NCI-H69 (cell line): ENCODE measurements at regions not wholly inside any gene's neighbourhood (a gene's known extent, or its start where the extent isn't known, plus 50 kb on each side); places are given as distances from the start of the nearest gene placed in this dataset.
"Not testable (repeated sequence)": the region's sequence is repeated elsewhere in the genome, so short reads cannot be mapped to it uniquely, and the experiment has no call there.

Experiments
- DNase-seq: peaks from one replicate; lab custom pipeline; 2025; lab: John Stamatoyannopoulos, UW

- DNase-seq = no peak
Measured at GRCh38 chr5:18461766-18462165, 827.5 kb downstream of the TAF11L14 start.

GRCh38 chr5:18465833-18466681 lies 831.8 kb downstream of the TAF11L14 start:
- peak; percentile 87 for DNase-seq

DNA sequence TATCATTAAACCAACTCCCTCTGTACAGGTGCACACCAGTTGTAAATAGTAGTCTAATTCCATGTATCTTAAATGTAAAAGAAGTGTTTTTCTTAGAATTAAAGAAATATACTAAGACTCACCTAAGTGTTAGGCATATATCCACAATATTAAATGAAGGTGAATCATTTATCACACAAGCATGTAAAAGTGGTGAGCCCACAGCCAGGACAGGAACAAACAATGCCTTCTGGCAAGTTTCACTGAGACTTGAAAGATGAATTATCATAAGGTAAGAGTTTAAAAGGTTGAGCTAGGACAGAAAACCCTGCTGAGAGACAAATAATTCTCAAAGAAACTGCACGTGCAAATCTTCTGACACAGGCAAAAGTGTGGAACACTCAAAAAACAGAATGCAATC lies 832.5 kb downstream of the TAF11L14 start:
- peak; percentile 75 for DNase-seq

DNA sequence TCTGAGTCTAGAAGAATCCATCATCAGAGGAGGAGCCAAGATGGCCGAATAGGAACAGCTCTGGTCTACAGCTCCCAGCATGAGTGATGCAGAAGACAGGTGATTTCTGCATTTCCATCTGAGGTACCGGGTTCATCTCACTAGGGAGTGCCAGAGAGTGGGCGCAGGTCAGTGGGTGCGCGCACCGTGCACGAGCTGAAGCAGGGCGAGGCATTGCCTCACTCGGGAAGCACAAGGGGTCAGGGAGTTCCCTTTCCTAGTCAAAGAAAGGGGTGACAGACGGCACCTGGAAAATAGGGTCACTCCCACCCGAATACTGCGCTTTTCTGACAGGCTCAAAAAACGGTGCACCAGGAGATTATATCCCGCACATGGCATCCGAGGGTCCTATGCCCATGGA lies 837.5 kb downstream of the TAF11L14 start:
- not testable (repeated sequence) for DNase-seq

GRCh38 chr5:18483451-18483850 lies 849.2 kb downstream of the TAF11L14 start:
- DNase-seq = no peak

DNA sequence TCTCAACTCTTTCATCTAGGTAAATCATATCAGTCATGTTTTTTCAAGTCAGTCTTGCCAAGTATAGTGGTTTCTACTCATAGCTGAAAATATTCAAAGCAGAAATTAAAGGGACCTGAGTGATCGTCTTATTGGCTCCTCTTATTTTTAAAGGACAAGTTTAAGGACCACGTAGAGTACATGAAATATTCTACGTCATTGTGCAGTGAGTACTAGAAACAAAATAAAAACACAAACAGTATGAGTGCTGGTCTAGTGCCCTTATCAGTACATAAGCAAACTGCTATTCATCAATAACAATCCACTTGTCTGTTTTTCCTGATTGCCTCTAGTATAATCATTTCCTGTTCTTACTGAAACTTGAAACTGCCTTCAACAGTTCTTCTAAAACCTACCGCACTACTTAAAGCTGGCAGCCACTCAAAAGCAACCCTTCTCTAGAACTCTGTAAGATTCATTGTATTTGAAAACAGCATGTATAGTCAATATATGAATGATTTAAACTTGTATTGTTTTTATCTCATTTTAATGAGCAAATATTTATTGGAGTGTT lies 853.7 kb downstream of the TAF11L14 start:
- DNase-seq = no peak

GRCh38 chr5:18489703-18490102 lies 855.4 kb downstream of the TAF11L14 start:
- no peak for DNase-seq

- DNase-seq = peak; percentile 27
Measured at GRCh38 chr5:18491349-18491748, 857.1 kb downstream of the TAF11L14 start.

DNA sequence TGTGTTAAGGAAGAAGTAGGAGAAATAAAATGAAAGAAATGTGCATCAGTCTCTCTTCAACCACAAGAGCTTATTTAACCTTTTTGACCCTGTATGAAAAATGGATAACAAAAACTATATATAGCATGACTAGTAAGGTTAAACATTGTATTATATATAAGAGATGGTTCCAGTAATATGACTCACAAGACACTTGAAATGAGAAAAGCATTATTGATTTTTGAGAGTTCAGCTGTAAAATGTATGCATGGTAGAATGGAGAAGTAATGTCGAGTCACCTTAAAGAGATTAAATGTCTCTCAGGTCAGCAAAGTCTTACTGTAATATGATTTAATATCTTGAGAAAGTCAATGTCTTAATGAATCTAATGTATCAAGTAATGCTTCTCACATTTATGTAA lies 860.9 kb downstream of the TAF11L14 start:
- DNase-seq = no peak

DNA sequence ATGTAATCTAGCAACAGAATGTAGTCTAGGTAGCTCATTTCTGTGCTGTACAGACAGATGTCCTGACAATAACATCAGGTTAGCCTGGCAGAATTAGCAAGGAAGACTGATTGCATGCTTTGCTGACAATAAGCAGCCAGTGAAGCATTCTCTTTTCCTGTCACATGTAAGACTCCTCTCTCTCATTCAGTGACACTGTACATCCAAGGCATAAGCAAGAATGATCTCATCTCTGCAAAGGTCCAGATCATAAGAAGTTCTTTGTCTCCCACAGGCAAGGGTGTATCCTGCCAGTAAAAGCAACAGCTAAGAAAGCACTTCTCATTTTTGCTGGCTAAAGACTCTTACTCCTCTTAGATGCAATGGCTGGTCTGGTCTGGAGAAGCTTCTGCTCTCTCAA lies 861.8 kb downstream of the TAF11L14 start:
- DNase-seq = no peak

DNA sequence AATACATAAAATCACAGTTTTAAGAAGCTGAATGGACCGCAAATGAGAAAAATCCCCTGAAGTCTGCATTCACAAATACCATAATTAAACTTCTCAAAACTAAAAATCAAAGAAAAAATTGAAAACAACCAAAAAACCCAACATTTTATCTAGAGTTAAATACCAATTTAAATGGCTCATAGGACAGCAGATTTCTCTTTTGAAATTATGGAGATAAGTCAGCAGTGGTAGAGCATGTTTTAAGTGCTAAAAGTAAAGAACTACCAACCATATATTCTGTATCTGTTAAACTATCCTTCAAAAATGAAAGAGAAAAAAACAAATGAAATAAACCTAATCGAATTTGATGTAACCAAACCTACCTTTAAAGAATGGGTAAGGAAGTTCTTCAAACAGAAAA lies 862.8 kb downstream of the TAF11L14 start:
- DNase-seq = no peak

DNA sequence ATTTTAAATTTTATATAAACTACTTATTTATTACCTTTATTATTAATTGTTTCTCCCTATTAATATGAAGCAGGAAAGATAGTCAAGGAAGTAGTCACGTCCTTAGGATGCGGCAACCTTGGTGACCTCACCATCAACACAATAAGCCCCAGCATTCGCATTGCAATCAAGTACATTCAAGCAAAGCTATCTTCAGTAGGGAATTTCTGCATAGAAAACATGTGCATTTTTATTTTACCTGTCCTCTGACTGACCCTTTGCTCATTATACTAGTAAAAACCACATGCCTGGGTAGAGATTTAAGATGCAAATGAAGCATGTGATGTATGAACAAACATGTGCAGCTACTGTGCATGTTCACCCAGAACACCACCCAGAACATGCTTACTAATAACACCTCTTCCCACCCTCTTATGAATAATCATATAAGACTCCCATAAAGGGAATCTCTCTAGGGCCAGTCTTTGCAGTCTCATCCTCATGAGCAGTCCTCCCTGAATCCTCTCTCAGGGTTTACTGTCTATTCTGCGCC lies 869.6 kb downstream of the TAF11L14 start:
- peak; percentile 15 for DNase-seq

DNA sequence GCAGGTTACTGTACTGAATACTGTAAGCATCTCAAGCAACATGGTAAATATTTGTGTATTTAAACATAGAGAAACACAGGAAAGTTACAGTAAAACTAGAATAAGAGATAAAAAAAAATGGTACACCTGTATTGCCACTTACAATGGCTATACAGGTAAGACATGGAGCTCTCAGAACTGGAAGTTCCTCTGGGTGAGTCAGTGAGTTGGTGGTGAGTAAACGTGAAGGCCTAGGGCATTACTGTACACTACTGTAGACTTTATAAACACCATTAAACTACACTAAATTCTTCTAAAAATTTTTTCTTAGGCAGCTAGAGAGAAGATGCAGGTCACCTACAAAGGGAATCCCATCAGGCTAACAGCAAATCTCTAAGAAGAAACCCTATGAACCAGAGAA lies 872.9 kb downstream of the TAF11L14 start:
- no peak for DNase-seq

GRCh38 chr5:18517641-18518380 lies 883.6 kb downstream of the TAF11L14 start:
- no peak for DNase-seq

- DNase-seq = no peak
Measured at GRCh38 chr5:18523380-18523779, 889.1 kb downstream of the TAF11L14 start.

GRCh38 chr5:18526792-18527405 lies 892.6 kb downstream of the TAF11L14 start:
- peak; percentile 21 for DNase-seq

DNA sequence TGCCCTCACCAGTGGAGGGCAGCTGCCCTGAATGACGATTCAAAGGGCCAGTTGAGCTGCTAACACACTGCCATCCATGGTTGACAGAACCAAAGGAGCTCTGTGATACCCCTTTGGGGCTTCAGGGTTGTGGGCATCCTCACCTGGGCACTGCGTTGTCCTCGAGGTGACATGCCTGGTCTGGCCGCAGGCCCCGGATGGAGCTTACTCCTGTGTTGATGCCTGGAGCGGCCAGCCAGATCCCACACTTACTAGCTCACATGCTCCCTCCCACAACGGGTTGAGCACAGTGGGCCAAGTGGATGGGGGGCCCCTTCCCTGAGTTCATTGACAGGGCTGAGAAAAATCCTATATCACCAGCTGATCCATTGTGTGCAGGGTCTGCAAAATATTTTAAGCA lies 898.9 kb downstream of the TAF11L14 start:
- DNase-seq = no peak

DNA sequence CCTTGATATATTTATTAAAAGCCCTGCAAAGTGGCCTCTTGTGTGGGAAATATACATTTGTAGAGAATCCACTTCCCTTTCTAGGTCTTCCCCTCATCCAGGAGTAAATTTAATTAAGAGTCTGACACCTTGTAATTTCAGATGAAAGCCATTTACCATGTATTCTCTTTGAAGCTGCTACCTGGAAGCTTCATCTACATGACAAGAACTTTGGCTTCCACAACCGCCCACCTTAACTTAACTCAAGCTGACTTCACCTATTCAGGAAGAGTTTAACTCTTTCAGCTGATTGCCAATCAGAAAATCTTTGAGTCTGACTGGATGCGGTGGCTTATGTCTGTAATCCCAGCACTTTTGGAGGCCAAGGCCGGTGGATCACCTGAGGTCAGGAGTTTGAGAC lies 899.9 kb downstream of the TAF11L14 start:
- DNase-seq = no peak

DNA sequence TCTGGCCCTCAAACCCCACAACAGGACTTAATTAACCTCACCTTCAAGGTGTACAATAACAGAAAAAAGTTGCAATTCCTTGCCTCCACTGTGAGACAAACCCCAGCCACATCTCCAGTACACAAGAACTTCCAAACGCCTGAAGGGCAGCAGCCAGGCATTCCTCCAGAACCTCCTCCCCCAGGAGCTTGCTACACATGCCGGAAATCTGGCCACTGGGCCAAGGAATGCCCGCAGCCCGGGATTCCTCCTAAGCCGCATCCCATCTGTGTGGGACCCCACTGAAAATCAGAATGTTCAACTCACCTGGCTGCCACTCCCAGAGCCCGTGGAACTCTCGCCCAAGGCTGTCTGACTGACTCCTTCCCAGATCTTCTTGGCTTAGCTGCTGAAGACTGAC lies 901.5 kb downstream of the TAF11L14 start:
- not testable (repeated sequence) for DNase-seq

DNA sequence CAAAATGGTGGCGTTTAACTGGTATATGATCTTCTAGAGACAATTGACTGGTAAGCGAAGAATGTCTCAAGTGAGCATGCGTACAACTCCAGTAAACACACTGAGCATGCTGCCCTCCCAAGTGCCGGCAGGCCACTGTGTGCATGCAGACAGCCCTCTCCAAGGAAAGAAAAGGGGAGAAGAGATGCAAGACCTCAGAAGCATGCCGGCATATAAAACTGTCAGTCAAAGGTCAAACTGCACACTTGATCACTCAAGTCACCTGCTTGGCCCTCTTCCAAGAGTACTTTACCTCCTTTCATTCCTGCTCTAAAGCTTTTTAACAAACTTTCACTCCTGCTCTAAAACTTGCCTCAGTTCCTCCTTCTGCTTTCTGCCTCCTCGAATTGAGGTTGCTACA lies 910.2 kb downstream of the TAF11L14 start:
- peak; percentile 20 for DNase-seq

- DNase-seq = peak; percentile 22
Measured at GRCh38 chr5:18546591-18546990, 912.3 kb downstream of the TAF11L14 start.

DNA sequence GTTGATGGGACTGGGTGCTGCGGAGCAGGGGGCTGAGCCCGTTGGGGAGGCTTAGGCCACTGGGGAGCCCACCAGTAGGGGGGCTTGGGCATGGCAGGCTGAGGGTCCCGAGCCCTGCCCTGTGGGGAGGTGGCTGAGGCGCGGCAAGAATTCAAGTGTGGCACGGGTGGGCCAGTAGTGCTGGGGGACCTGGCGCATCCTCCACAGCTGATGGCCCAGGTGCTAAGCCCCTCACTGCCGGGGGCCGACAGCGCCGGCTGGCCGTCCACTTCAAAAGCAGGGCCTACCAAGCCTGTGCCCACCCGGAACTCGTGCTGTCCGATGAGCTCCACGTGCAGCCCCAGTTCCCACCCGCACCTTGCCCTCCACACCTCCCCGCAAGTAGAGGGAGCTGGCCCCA lies 917.5 kb downstream of the TAF11L14 start:
- no peak for DNase-seq
